ENCODE measurements at regions not wholly inside any gene's neighbourhood (a gene's known extent, or its start where the extent isn't known, plus 50 kb on each side); places are given as distances from the start of the nearest gene placed in this dataset.

- no peak for TF ChIP-seq CTCF (conservative IDR thresholded peaks at IDR 0.05)
- no peak overlapping the region for H3K27ac ChIP-seq
Measured at GRCh38 chr2:219702796-219703545, 75.5 kb downstream of the SLC4A3 start.

GRCh38 chr2:219704878-219705277, 77.4 kb downstream of the SLC4A3 start:
- no peak overlapping the region for H3K27ac ChIP-seq
- no peak for TF ChIP-seq CTCF (conservative IDR thresholded peaks at IDR 0.05)

- H3K27ac ChIP-seq, result no peak overlapping the region
Measured at GRCh38 chr2:219706823-219707281, 79.4 kb downstream of the SLC4A3 start.

GRCh38 chr2:219707496-219708285, 80.3 kb downstream of the SLC4A3 start:
- no peak overlapping the region for H3K27ac ChIP-seq
- TF ChIP-seq CTCF (conservative IDR thresholded peaks at IDR 0.05), result no peak

More at GRCh38 chr2:219706823-219707281, 79.4 kb downstream of the SLC4A3 start:
- TF ChIP-seq CTCF (conservative IDR thresholded peaks at IDR 0.05), result no peak

GRCh38 chr2:219709331-219709761, 81.9 kb downstream of the SLC4A3 start:
- no peak overlapping the region for H3K27ac ChIP-seq
- TF ChIP-seq CTCF (conservative IDR thresholded peaks at IDR 0.05), result no peak

- TF ChIP-seq CTCF (conservative IDR thresholded peaks at IDR 0.05), result no peak
- H3K27ac ChIP-seq, result no peak overlapping the region
Measured at GRCh38 chr2:219713110-219713509, 85.7 kb downstream of the SLC4A3 start.

- TF ChIP-seq CTCF (conservative IDR thresholded peaks at IDR 0.05), result no peak
- H3K27ac ChIP-seq, result no peak overlapping the region
Measured at GRCh38 chr2:219714681-219715400, 87.4 kb downstream of the SLC4A3 start.

All from VCaP (cell line).